ENCODE measurements at regions not wholly inside any gene's neighbourhood (a gene's known extent, or its start where the extent isn't known, plus 50 kb on each side); places are given as distances from the start of the nearest gene placed in this dataset.

- no peak for TF ChIP-seq CTCF (IDR thresholded peaks at IDR 0.05)
- no peak for TF ChIP-seq EP300 (IDR thresholded peaks at IDR 0.05)
- no peak for TF ChIP-seq POLR2AphosphoS5 (IDR thresholded peaks at IDR 0.05)
- TF ChIP-seq POLR2A (IDR thresholded peaks at IDR 0.05) = no peak
These were observed 61.1 kb downstream of the IRAG1 start for GRCh38 chr11:10632483-10632882.
